A549 (cell line): ENCODE measurements at regions not wholly inside any gene's neighbourhood (a gene's known extent, or its start where the extent isn't known, plus 50 kb on each side); places are given as distances from the start of the nearest gene placed in this dataset.

Experiments
- ATAC-seq, 2 experiments: fragments of 200-7000 bp in 1 of 2; fragments of >200 bp in 1 of 2; cut with Nextera tagmentation in 1 of 2; cut with Tn5 transposase in 1 of 2; 3 replicates each; pipeline versions ENCODE4 v1.8.0 to v1.9.1; 2018 to 2020; ENCODE audit warnings: mild to moderate bottlenecking in 1 of 2, moderate library complexity in 1 of 2
- CTCF ChIA-PET: fragments of 300-600 bp; sonication (Branson Sonifier 250); formaldehyde crosslinking; extraction: SDS; loops from one replicate; lab custom pipeline; 2021; ENCODE audit warnings: antibody characterized with exemption, inconsistent platforms; lab: Yijun Ruan, JAX
- POLR2A ChIA-PET: fragments of 350-600 bp; formaldehyde crosslinking; extraction: SDS; loops from one replicate; lab custom pipeline; 2021; ENCODE audit warnings: antibody characterized with exemption, inconsistent platforms; lab: Yijun Ruan, JAX
- DNase-seq, 2 experiments: peaks; one replicate each; pipeline versions ENCODE4 v3.0.0 to v3.0.0-alpha.2; 2011 to 2016; ENCODE audit warnings: low read depth in 1 of 2, low spot score in 1 of 2
- FAIRE-seq: peaks from 2 replicates; lab custom pipeline; 2011; peaks lifted over from hg19 to GRCh38; lab: Jason Lieb, UNC
- H3K27ac ChIP-seq, 2 experiments: fragments of >200 bp; sonication (Bioruptor Twin); formaldehyde crosslinking; 3 replicates each; pipeline ENCODE4 v1.5.1; 2016 to 2017
- H3K4me1 ChIP-seq: fragments of >200 bp; sonication (Bioruptor Twin); formaldehyde crosslinking; 3 replicates; pipeline ENCODE4 v1.6.1; 2016
- H3K4me2 ChIP-seq: fragments of >200 bp; sonication (Bioruptor Twin); formaldehyde crosslinking; 3 replicates; pipeline ENCODE4 v1.6.1; 2016
- H3K4me3 ChIP-seq: fragments of >200 bp; sonication (Bioruptor Twin); formaldehyde crosslinking; 3 replicates; pipeline ENCODE4 v1.5.1; 2016
- H3K9me3 ChIP-seq: fragments of >200 bp; sonication (Bioruptor Twin); formaldehyde crosslinking; 3 replicates; pipeline ENCODE4 v1.6.1; 2016
- BCL3 ChIP-seq: fragments of >200 bp; sonication (Bioruptor Twin); formaldehyde crosslinking; IDR thresholded peaks from 3 replicates; pipeline ENCODE4 v1.6.1; 2016
- CBX8 ChIP-seq: fragments of 200-600 bp; sonication (generic); IDR thresholded peaks from 2 replicates; pipeline ENCODE4 v1.6.1; 2016
- CHD2 ChIP-seq: fragments of 150-350 bp; IDR thresholded peaks from 2 replicates; pipeline ENCODE4 v1.6.1; 2014; ENCODE audit warnings: low read length; ENCODE audit not compliant: partially characterized antibody
- CHD4 ChIP-seq: fragments of 200-600 bp; sonication (generic); IDR thresholded peaks from 2 replicates; pipeline ENCODE4 v1.6.1; 2016; ENCODE audit warnings: antibody characterized with exemption, mild to moderate bottlenecking, borderline replicate concordance
- CTCF ChIP-seq: fragments of >200 bp; sonication (Bioruptor Twin); formaldehyde crosslinking; IDR thresholded peaks from 3 replicates; pipeline ENCODE4 v1.5.1; 2016
- EHF ChIP-seq: fragments of 250-450 bp; sonication (Bioruptor Pico); IDR thresholded peaks from 2 replicates; pipeline ENCODE4 v1.5.0; 2020; ENCODE audit warnings: mild to moderate bottlenecking
- EHMT2 ChIP-seq: fragments of 200-600 bp; sonication (generic); IDR thresholded peaks from 2 replicates; pipeline ENCODE4 v1.6.1; 2016; ENCODE audit warnings: antibody characterized with exemption, low read depth, mild to moderate bottlenecking, moderate library complexity
- ELK1 ChIP-seq: fragments of 150-350 bp; IDR thresholded peaks from 2 replicates; pipeline ENCODE4 v1.6.1; 2014; ENCODE audit warnings: low read depth, mild to moderate bottlenecking, low read length
- FOSB ChIP-seq: fragments of 250-450 bp; sonication (Bioruptor Pico); IDR thresholded peaks from 2 replicates; pipeline ENCODE4 v1.5.0; 2020; ENCODE audit warnings: mild to moderate bottlenecking, moderate library complexity
- FOXS1 ChIP-seq: fragments of 250-450 bp; sonication (Bioruptor Pico); IDR thresholded peaks from 2 replicates; pipeline ENCODE4 v1.5.0; 2020; ENCODE audit warnings: mild to moderate bottlenecking, moderate library complexity
- GATA3 ChIP-seq: IDR thresholded peaks from 2 replicates; pipeline ENCODE4 v1.6.1; 2012; ENCODE audit warnings: borderline replicate concordance
- HEYL ChIP-seq: fragments of 250-450 bp; sonication (Bioruptor Pico); IDR thresholded peaks from 2 replicates; pipeline ENCODE4 v1.8.0; 2021; ENCODE audit warnings: mild to moderate bottlenecking, moderate library complexity
- HOXA7 ChIP-seq: fragments of 250-450 bp; sonication (Bioruptor Pico); IDR thresholded peaks from 2 replicates; pipeline ENCODE4 v1.5.0; 2020; ENCODE audit warnings: mild to moderate bottlenecking, moderate library complexity
- HOXB13 ChIP-seq: fragments of 250-450 bp; sonication (Bioruptor Pico); IDR thresholded peaks from 2 replicates; pipeline ENCODE4 v1.5.0; 2020; ENCODE audit warnings: low read depth, mild to moderate bottlenecking, moderate library complexity
- JUNB ChIP-seq: fragments of >200 bp; sonication (Bioruptor Twin); formaldehyde crosslinking; IDR thresholded peaks from 2 replicates; pipeline ENCODE4 v1.6.1; 2016
- MAFK ChIP-seq: fragments of 450-650 bp; IDR thresholded peaks from 2 replicates; pipeline ENCODE4 v1.6.1; 2014; ENCODE audit not compliant: partially characterized antibody
- MAX ChIP-seq: IDR thresholded peaks from 2 replicates; pipeline ENCODE4 v1.6.1; 2012
- MYC ChIP-seq: IDR thresholded peaks from 2 replicates; pipeline ENCODE4 v1.6.1; 2012; ENCODE audit warnings: mild to moderate bottlenecking, inconsistent platforms, low read length, improper control_type of control experiment, borderline replicate concordance
- NPAS2 ChIP-seq: fragments of 250-450 bp; sonication (Bioruptor Pico); IDR thresholded peaks from 2 replicates; pipeline ENCODE4 v1.8.0; 2022; ENCODE audit warnings: mild to moderate bottlenecking, moderate library complexity, borderline replicate concordance
- NR3C1 ChIP-seq: fragments of >200 bp; sonication (Bioruptor Twin); formaldehyde crosslinking; IDR thresholded peaks from 3 replicates; pipeline ENCODE4 v1.6.1; 2017
- PHF8 ChIP-seq: fragments of 200-600 bp; sonication (generic); IDR thresholded peaks from 2 replicates; pipeline ENCODE4 v1.6.1; 2016; ENCODE audit warnings: low read depth, mild to moderate bottlenecking, antibody characterized with exemption, moderate library complexity, borderline replicate concordance
- POLR2AphosphoS2 ChIP-seq: conservative IDR thresholded peaks from 2 replicates; pipeline ENCODE4 v1.6.1; 2012; ENCODE audit warnings: low read length, improper control_type of control experiment, inconsistent platforms
- RAD21 ChIP-seq, 2 experiments: fragments of >200 bp in 1 of 2; sonication (Bioruptor Twin) in 1 of 2; formaldehyde crosslinking in 1 of 2; IDR thresholded peaks in 1 of 2; conservative IDR thresholded peaks in 1 of 2; 2 replicates in 1 of 2; 3 replicates in 1 of 2; pipeline ENCODE4 v1.6.1; 2012 to 2018; ENCODE audit warnings: inconsistent platforms in 1 of 2
- RARB ChIP-seq: fragments of 250-450 bp; sonication (Bioruptor Pico); IDR thresholded peaks from 2 replicates; pipeline ENCODE4 v1.8.0; 2021; ENCODE audit warnings: mild to moderate bottlenecking, moderate library complexity
- RNF2 ChIP-seq: fragments of 200-600 bp; sonication (generic); IDR thresholded peaks from 2 replicates; pipeline ENCODE4 v1.6.1; 2016; ENCODE audit warnings: low read depth, mild to moderate bottlenecking, antibody characterized with exemption, moderate library complexity, borderline replicate concordance
- TP53 ChIP-seq: fragments of 250-450 bp; sonication (Bioruptor Pico); IDR thresholded peaks from 2 replicates; pipeline ENCODE4 v1.5.0; 2021; ENCODE audit warnings: mild to moderate bottlenecking, moderate library complexity
- USF2 ChIP-seq: fragments of 450-650 bp; IDR thresholded peaks from 2 replicates; pipeline ENCODE4 v1.6.1; 2014; ENCODE audit warnings: antibody characterized with exemption
- ZC3H11A ChIP-seq: fragments of 450-650 bp; IDR thresholded peaks from 2 replicates; pipeline ENCODE4 v1.6.1; 2014; ENCODE audit warnings: antibody characterized with exemption, mild to moderate bottlenecking
- WGBS: methylation state at CpG from one replicate; pipeline ENCODE4 v1.1.6; 2017; ENCODE audit errors: missing lambda C conversion rate; 5-methylcytosine and 5-hydroxymethylcytosine counted together

GRCh38 chr11:28481616-28482480 is 373.7 kb downstream of the METTL15 start:
- Histone ChIP-seq H3K4me3 (no peak overlapping the region), H3K27ac (no peak overlapping the region), H3K4me1 (no peaks in the 10 kb centered on the region), H3K4me2 (no peak overlapping the region), H3K9me3 (no peaks in the 10 kb centered on the region)
- WGBS: 87% methylated on average over 7 of the region's 7 CpGs
- CTCF ChIA-PET: interaction anchor here (1.0 kb wide), 2 partner anchors 240 to 783 kb away, joined by 3 read pairs; no protein-coding TSS in a partner anchor
- no peak for DNase-seq
- TF ChIP-seq RNF2: no peak
- no peak for TF ChIP-seq POLR2AphosphoS2
- TF ChIP-seq HOXA7 (CRISPR knock-in tag): no peak
- TF ChIP-seq RAD21 (conservative IDR thresholded peaks at IDR 0.05 in 1 of 2, IDR thresholded peaks at IDR 0.05 in 1 of 2): no peak
- TF ChIP-seq NR3C1: no peak
- no peak for TF ChIP-seq EHF (CRISPR knock-in tag)
- no peak for TF ChIP-seq RARB (CRISPR knock-in tag)
- no peak for TF ChIP-seq PHF8
- TF ChIP-seq NPAS2: no peak
- no peak for TF ChIP-seq TP53 (CRISPR knock-in tag)
- TF ChIP-seq FOXS1 (CRISPR knock-in tag): no peak
- no peak for TF ChIP-seq MAFK
- no peak for TF ChIP-seq MAX
- no peak for TF ChIP-seq BCL3
- no peak for TF ChIP-seq CHD4
- POLR2A ChIA-PET: no interaction called here
- no peak for FAIRE-seq
- ATAC-seq: no peak

- ATAC-seq: no peak
- Histone ChIP-seq H3K4me2 (no peak overlapping the region), H3K9me3 (no peaks in the 10 kb centered on the region), H3K4me1 (no peaks in the 10 kb centered on the region), H3K27ac (no peak overlapping the region), H3K4me3 (no peak overlapping the region)
- TF ChIP-seq HOXB13 (no peak), CHD4 (no peak), CBX8 (no peak), ZC3H11A (no peak), MYC (no peak), EHF (CRISPR knock-in tag) (no peak), HEYL (CRISPR knock-in tag) (no peak), CTCF (no peak), BCL3 (no peak), GATA3 (no peak), CHD2 (no peak), TP53 (CRISPR knock-in tag) (no peak), JUNB (no peak), USF2 (no peak), FOSB (CRISPR knock-in tag) (no peak), ELK1 (no peak), EHMT2 (no peak), RAD21 (conservative IDR thresholded peaks at IDR 0.05 in 1 of 2, IDR thresholded peaks at IDR 0.05 in 1 of 2) (no peak)
- 92% methylated on average over 4 of the region's 4 CpGs for WGBS
- ChIA-PET POLR2A (no interaction called here), CTCF (no interaction called here)
- DNase-seq: no peak
- no peak for FAIRE-seq
Observed at GRCh38 chr11:28480406-28480805, 372.2 kb downstream of the METTL15 start.
